ENCODE measurements at regions not wholly inside any gene's neighbourhood (a gene's known extent, or its start where the extent isn't known, plus 50 kb on each side); places are given as distances from the start of the nearest gene placed in this dataset.

- no peaks in the 10 kb centered on the region for H3K27me3 ChIP-seq
- no peaks in the 10 kb centered on the region for H3K9me3 ChIP-seq
- no peaks in the 10 kb centered on the region for H3K4me1 ChIP-seq (ENCODE audit: insufficient read depth)
- no peak overlapping the region for H3K4me3 ChIP-seq
- TF ChIP-seq POLR2A (IDR thresholded peaks at IDR 0.05) (no peak), CTCF (IDR thresholded peaks at IDR 0.05) (no peak), EP300 (IDR thresholded peaks at IDR 0.05) (no peak)
- intact Hi-C loops (cut with DNase I): no loop called here
- 75 to 79% (median 79%) methylated on average over 11 to 12 of the region's 12 CpGs for WGBS, 3 donors
- no peak overlapping the region for H3K27ac ChIP-seq
- H3K36me3 ChIP-seq: no peaks in the 10 kb centered on the region
- no peak for DNase-seq
Measured at GRCh38 chr22:48238966-48239365, 1476.5 kb downstream of the TBC1D22A start.

DNA sequence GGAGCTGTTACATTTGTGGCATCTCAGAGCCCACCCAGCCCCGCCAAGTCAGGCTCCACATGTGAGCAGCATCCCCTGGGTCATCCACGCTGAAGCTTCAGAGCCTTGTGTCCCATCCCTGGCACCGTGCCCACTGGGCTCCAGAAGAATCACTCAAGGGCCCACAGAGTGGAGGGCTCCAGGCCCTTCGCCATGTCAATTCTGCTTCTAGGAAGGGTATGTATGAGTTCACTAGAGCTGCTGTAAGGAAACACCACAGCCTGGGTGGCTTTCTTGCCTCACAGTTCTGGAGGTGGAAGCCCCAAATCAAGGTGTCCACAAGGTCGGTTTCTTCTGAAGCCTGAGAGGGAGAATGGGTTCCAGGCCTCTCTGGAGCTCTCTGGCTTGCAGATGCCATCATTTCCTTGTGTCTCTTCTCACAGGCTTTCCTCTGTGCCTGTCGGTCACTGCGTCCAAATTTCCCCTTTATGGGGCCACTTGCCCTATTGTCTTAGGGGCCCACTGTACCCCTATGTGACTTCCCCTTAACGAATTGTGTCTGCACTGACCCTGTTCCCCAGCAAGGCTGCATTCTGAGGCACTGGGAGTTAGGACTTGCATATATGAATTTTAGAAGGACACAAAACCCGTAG, 1476.0 kb downstream of the TBC1D22A start:
- WGBS, 3 donors: 90 to 92% (median 91%) methylated on average over 9 of the region's 9 CpGs
- intact Hi-C loops (cut with DNase I): no loop called here
- no peak for DNase-seq
- Histone ChIP-seq H3K27ac (no peak overlapping the region), H3K4me3 (no peak overlapping the region), H3K36me3 (no peaks in the 10 kb centered on the region), H3K9me3 (no peaks in the 10 kb centered on the region), H3K27me3 (no peaks in the 10 kb centered on the region), H3K4me1 (ENCODE audit: insufficient read depth) (no peaks in the 10 kb centered on the region)
- TF ChIP-seq CTCF (IDR thresholded peaks at IDR 0.05) (no peak), POLR2A (IDR thresholded peaks at IDR 0.05) (no peak), EP300 (IDR thresholded peaks at IDR 0.05) (no peak)

DNA sequence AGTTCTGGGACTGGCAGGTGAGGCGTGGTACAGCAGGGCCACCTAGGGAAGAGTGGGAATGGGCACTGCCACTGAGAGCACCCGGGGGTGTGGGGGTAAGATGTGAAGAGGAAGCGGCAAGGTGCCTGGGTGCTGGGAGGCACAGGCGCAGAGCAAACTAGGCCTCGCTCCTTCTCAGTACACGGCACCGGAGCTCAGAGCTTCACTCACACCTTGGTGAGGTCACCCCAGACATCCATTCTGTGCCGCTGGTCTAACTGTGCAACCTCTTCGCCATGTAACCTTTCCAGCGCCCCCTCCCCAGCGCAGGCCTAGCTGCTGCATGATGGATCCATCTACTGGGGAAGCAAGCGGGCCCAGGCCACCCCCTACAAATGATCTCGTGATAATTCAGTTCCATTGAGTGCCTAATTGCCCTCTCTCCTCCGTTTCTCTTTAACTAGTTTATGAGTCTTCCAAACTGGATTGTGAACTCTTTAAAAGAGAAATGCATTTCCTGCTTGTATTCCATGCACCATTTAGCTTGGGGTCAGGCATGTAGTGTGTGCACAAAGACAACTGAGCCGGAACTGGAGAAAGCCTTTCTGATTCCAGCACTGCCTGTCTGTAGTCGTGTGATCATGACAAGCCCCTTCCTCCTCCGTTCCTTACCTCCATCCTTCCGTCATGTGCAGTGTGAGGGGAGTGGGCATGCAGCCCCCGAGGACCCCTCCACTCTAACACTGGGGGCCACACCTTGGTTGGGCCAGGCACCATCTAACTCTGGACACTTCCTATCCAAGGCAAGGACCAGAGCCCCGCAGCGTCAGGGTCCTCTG, 1475.2 kb downstream of the TBC1D22A start:
- Histone ChIP-seq H3K36me3 (no peaks in the 10 kb centered on the region), H3K27me3 (no peaks in the 10 kb centered on the region), H3K4me1 (ENCODE audit: insufficient read depth) (no peaks in the 10 kb centered on the region), H3K4me3 (no peak overlapping the region), H3K27ac (no peak overlapping the region), H3K9me3 (no peaks in the 10 kb centered on the region)
- 91 to 93% (median 93%) methylated on average over 21 of the region's 21 CpGs for WGBS, 3 donors
- no peak for TF ChIP-seq EP300 (IDR thresholded peaks at IDR 0.05)
- no peak for TF ChIP-seq POLR2A (IDR thresholded peaks at IDR 0.05)
- no peak for TF ChIP-seq CTCF (IDR thresholded peaks at IDR 0.05)
- intact Hi-C loops (cut with DNase I): no loop called here
- DNase-seq: no peak

DNA sequence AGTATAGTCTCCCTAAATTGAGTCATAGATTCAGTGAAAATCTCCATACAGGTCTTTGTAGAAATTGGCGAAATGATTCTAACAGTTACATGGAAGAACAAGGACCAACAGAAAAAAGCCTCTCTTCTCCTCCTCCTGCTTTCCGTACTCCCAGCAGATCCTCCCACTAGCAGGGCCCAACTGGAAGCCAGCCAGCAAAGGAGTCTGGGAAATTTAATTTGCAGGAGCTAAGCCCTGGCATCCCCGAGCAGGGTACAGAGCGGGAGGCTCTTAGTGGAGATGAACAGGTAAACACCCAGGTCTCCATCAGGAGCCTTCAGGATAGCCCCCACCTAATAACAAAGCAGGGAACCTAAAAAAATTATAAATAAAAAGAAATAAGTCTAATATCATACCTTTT, 1473.8 kb downstream of the TBC1D22A start:
- H3K36me3 ChIP-seq: no peaks in the 10 kb centered on the region
- WGBS, 3 donors: 45 to 51% (median 50%) methylated on average over 4 of the region's 4 CpGs
- no peak for TF ChIP-seq EP300 (IDR thresholded peaks at IDR 0.05)
- TF ChIP-seq CTCF (IDR thresholded peaks at IDR 0.05): no peak
- TF ChIP-seq POLR2A (IDR thresholded peaks at IDR 0.05): no peak
- H3K9me3 ChIP-seq: no peaks in the 10 kb centered on the region
- DNase-seq: no peak
- intact Hi-C loops (cut with DNase I): no loop called here
- no peaks in the 10 kb centered on the region for H3K27me3 ChIP-seq
- no peak overlapping the region for H3K27ac ChIP-seq
- no peaks in the 10 kb centered on the region for H3K4me1 ChIP-seq (ENCODE audit: insufficient read depth)
- no peak overlapping the region for H3K4me3 ChIP-seq
